ENCODE measurements at regions not wholly inside any gene's neighbourhood (a gene's known extent, or its start where the extent isn't known, plus 50 kb on each side); places are given as distances from the start of the nearest gene placed in this dataset.

DNA sequence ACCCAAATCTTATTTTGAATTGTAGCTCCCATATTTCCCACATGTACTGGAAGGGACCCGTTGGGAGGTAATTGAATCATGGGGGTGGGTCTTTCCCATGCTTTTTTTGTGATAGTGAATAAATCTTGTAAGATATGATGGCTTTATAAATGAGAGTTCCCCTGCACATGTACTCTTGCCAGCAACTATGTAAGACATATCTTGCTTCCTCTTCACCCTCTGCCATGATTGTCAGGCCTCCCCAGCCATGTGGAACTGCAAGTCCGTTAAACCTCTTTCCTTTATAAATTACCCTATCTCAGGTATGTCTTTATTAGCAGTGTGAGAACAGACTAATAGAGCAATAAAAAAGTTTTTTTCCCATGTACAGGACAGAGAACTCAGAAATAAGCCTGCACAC is 468.4 kb upstream of the SPHKAP start:
- TF ChIP-seq, protein P1, sequence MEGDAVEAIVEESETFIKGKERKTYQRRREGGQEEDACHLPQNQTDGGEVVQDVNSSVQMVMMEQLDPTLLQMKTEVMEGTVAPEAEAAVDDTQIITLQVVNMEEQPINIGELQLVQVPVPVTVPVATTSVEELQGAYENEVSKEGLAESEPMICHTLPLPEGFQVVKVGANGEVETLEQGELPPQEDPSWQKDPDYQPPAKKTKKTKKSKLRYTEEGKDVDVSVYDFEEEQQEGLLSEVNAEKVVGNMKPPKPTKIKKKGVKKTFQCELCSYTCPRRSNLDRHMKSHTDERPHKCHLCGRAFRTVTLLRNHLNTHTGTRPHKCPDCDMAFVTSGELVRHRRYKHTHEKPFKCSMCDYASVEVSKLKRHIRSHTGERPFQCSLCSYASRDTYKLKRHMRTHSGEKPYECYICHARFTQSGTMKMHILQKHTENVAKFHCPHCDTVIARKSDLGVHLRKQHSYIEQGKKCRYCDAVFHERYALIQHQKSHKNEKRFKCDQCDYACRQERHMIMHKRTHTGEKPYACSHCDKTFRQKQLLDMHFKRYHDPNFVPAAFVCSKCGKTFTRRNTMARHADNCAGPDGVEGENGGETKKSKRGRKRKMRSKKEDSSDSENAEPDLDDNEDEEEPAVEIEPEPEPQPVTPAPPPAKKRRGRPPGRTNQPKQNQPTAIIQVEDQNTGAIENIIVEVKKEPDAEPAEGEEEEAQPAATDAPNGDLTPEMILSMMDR (IDR thresholded peaks at IDR 0.05) = no peak
- TF ChIP-seq POLR2A (IDR thresholded peaks at IDR 0.05) (no peak), POLR2AphosphoS5 (IDR thresholded peaks at IDR 0.05) (no peak), EP300 (IDR thresholded peaks at IDR 0.05) (no peak)

Data from sigmoid colon (tissue), 4 donors.